H1 (cell line): ENCODE measurements at regions not wholly inside any gene's neighbourhood (a gene's known extent, or its start where the extent isn't known, plus 50 kb on each side); places are given as distances from the start of the nearest gene placed in this dataset.

Source experiments
- CTCF ChIA-PET: fragments of 300-600 bp; sonication (Branson Sonifier 250); formaldehyde crosslinking; loops from one replicate; lab custom pipeline; 2021; ENCODE audit not compliant: partially characterized antibody; lab: Charles Lee
- POLR2A ChIA-PET: fragments of 300-600 bp; sonication (Branson Sonifier 250); formaldehyde crosslinking; loops from one replicate; lab custom pipeline; 2021; ENCODE audit warnings: inconsistent platforms; ENCODE audit not compliant: partially characterized antibody; lab: Charles Lee
- DNase-seq, 2 experiments: peaks; one replicate each; pipeline versions ENCODE4 v3.0.0 to v3.0.0-alpha.2; 2010 to 2022; ENCODE audit warnings: low spot score in 2 of 2, low read depth in 1 of 2, mixed read lengths in 1 of 2
- FAIRE-seq: peaks from 2 replicates; lab custom pipeline; 2011; peaks lifted over from hg19 to GRCh38; lab: Jason Lieb, UNC
- H2AFZ ChIP-seq: 2 replicates; pipeline ENCODE4 v1.8.1; 2012; ENCODE audit warnings: low read length, inconsistent platforms
- H2AK5ac ChIP-seq: 2 replicates; pipeline ENCODE4 v1.6.1; 2013; ENCODE audit warnings: low read depth, low read length
- H2BK120ac ChIP-seq: replicated peaks from 2 replicates; pipeline ENCODE3; 2013; ENCODE audit warnings: low read depth, low read length, inconsistent platforms
- H2BK12ac ChIP-seq: 2 replicates; pipeline ENCODE4 v1.6.1; 2013; ENCODE audit warnings: low read depth, low read length
- H2BK15ac ChIP-seq: 2 replicates; pipeline ENCODE4 v1.6.1; 2013; ENCODE audit warnings: low read length
- H2BK20ac ChIP-seq: 2 replicates; pipeline ENCODE4 v1.6.1; 2013; ENCODE audit warnings: low read length
- H2BK5ac ChIP-seq: 2 replicates; pipeline ENCODE4 v1.6.1; 2013; ENCODE audit warnings: low read depth, low read length
- H3K14ac ChIP-seq: 2 replicates; pipeline ENCODE4 v1.6.1; 2013; ENCODE audit warnings: inconsistent platforms; ENCODE audit not compliant: insufficient read length
- H3K18ac ChIP-seq: 2 replicates; pipeline ENCODE4 v1.6.1; 2013; ENCODE audit warnings: low read length; ENCODE audit errors: extremely low read depth
- H3K23ac ChIP-seq: 2 replicates; pipeline ENCODE4 v1.6.1; 2013; ENCODE audit warnings: inconsistent platforms; ENCODE audit not compliant: insufficient read length
- H3K23me2 ChIP-seq: 2 replicates; pipeline ENCODE4 v1.6.1; 2013; ENCODE audit warnings: low read depth, low read length
- H3K27ac ChIP-seq: 2 replicates; pipeline ENCODE4 v1.6.1; 2011; ENCODE audit warnings: low read depth, low read length, inconsistent platforms
- H3K27me3 ChIP-seq, 4 experiments: replicated peaks in 1 of 4; 1 replicate in 1 of 4; 2 replicates in 3 of 4; pipeline versions ENCODE4 v1.6.1 to v1.8.1; 2011 to 2013; ENCODE audit warnings: low read length in 3 of 4, mild to moderate bottlenecking in 3 of 4, inconsistent platforms in 2 of 4, mixed read lengths in 2 of 4, moderate library complexity in 1 of 4; ENCODE audit not compliant: control insufficient read depth in 3 of 4, insufficient read depth in 3 of 4; ENCODE audit errors: extremely low read depth in 1 of 4
- H3K36me3 ChIP-seq, 4 experiments: 2 replicates each; pipeline versions ENCODE4 v1.6.1 to v1.8.1; 2011 to 2013; ENCODE audit warnings: mild to moderate bottlenecking in 4 of 4, low read length in 3 of 4, moderate library complexity in 2 of 4, control low read depth in 1 of 4, inconsistent platforms in 1 of 4; ENCODE audit not compliant: insufficient read depth in 4 of 4, control insufficient read depth in 2 of 4
- H3K4ac ChIP-seq: replicated peaks from 2 replicates; pipeline ENCODE3; 2013; ENCODE audit warnings: low read length, low read depth, mixed read lengths, inconsistent platforms; ENCODE audit not compliant: insufficient read length
- H3K4me1 ChIP-seq, 4 experiments: replicated peaks in 1 of 4; 1 replicate in 1 of 4; 2 replicates in 3 of 4; pipeline versions ENCODE4 v1.6.1 to v1.8.1; 2011 to 2013; ENCODE audit warnings: low read length in 3 of 4, inconsistent platforms in 2 of 4, mixed read lengths in 1 of 4; ENCODE audit not compliant: insufficient read depth in 4 of 4, control insufficient read depth in 3 of 4
- H3K4me2 ChIP-seq, 2 experiments: 2 replicates each; pipeline versions ENCODE4 v1.6.1 to v1.8.1; 2011 to 2013; ENCODE audit warnings: low read depth in 2 of 2, low read length in 2 of 2, control low read depth in 1 of 2, inconsistent platforms in 1 of 2, mild to moderate bottlenecking in 1 of 2; ENCODE audit not compliant: insufficient read depth in 1 of 2
- H3K4me3 ChIP-seq, 4 experiments: fragments of 200-600, 300-600 bp in 1 of 4; sonication (generic), shearing (Covaris generic), sonication (Bioruptor Twin) in 1 of 4; 2 replicates each; pipeline versions ENCODE4 v1.5.1 to v1.8.1; 2011 to 2016; ENCODE audit warnings: low read length in 4 of 4, low read depth in 3 of 4, control low read depth in 2 of 4, inconsistent platforms in 2 of 4, mild to moderate bottlenecking in 2 of 4, mixed read lengths in 1 of 4, moderate library complexity in 1 of 4; ENCODE audit not compliant: insufficient read depth in 2 of 4; ENCODE audit errors: extremely low read depth in 1 of 4
- H3K56ac ChIP-seq: replicated peaks from 2 replicates; pipeline ENCODE3; 2013; ENCODE audit warnings: low read depth, mild to moderate bottlenecking, mixed read lengths, low read length, inconsistent platforms; ENCODE audit not compliant: insufficient read length
- H3K79me1 ChIP-seq: 2 replicates; pipeline ENCODE4 v1.6.1; 2013; ENCODE audit warnings: low read depth, low read length, control low read depth
- H3K79me2 ChIP-seq, 2 experiments: 2 replicates each; pipeline versions ENCODE4 v1.6.1 to v1.8.1; 2012 to 2013; ENCODE audit warnings: low read length in 2 of 2, mild to moderate bottlenecking in 2 of 2, inconsistent platforms in 1 of 2; ENCODE audit not compliant: insufficient read depth in 2 of 2, control insufficient read depth in 1 of 2
- H3K9ac ChIP-seq, 4 experiments: replicated peaks in 1 of 4; 1 replicate in 1 of 4; 2 replicates in 3 of 4; pipeline versions ENCODE4 v1.6.1 to v1.8.1; 2011 to 2013; ENCODE audit warnings: low read depth in 3 of 4, low read length in 3 of 4, control low read depth in 2 of 4, mild to moderate bottlenecking in 2 of 4, moderate library complexity in 2 of 4, inconsistent platforms in 1 of 4; ENCODE audit errors: extremely low read depth in 1 of 4
- H3K9me3 ChIP-seq, 2 experiments: 2 replicates each; pipeline versions ENCODE4 v1.6.1 to v1.8.1; 2012 to 2013; ENCODE audit warnings: mild to moderate bottlenecking in 2 of 2, moderate library complexity in 2 of 2, control low read depth in 1 of 2, inconsistent platforms in 1 of 2, low read depth in 1 of 2, low read length in 1 of 2, mixed read lengths in 1 of 2; ENCODE audit not compliant: insufficient read depth in 2 of 2
- H4K20me1 ChIP-seq, 2 experiments: replicated peaks in 1 of 2; 2 replicates each; pipeline versions ENCODE3 to v1.8.1; 2011 to 2013; ENCODE audit warnings: inconsistent platforms in 2 of 2, low read length in 2 of 2, mild to moderate bottlenecking in 1 of 2; ENCODE audit not compliant: insufficient read depth in 2 of 2, control insufficient read depth in 1 of 2
- H4K5ac ChIP-seq: 2 replicates; pipeline ENCODE4 v1.6.1; 2013; ENCODE audit warnings: low read length, low read depth, mixed read lengths, inconsistent platforms; ENCODE audit not compliant: insufficient read length
- H4K8ac ChIP-seq: 2 replicates; pipeline ENCODE4 v1.8.0; 2013; ENCODE audit warnings: mild to moderate bottlenecking, moderate library complexity, low read length, inconsistent platforms; ENCODE audit not compliant: insufficient read depth; ENCODE audit errors: extremely low read depth
- H4K91ac ChIP-seq: replicated peaks from 2 replicates; pipeline ENCODE3; 2013; ENCODE audit warnings: low read length, mixed read lengths, inconsistent platforms; ENCODE audit not compliant: insufficient read length
- EZH2 ChIP-seq: fragments of 200-600 bp; sonication (generic); IDR thresholded peaks from 2 replicates; pipeline ENCODE4 v1.7.1; 2012; ENCODE audit warnings: low read depth, mild to moderate bottlenecking, moderate library complexity, low read length, inconsistent platforms; ENCODE audit not compliant: severe bottlenecking
- FOSL1 ChIP-seq: IDR thresholded peaks from 2 replicates; pipeline ENCODE4 v1.6.1; 2011; ENCODE audit warnings: mild to moderate bottlenecking, low read depth, low read length, moderate library complexity; ENCODE audit not compliant: insufficient read depth
- KDM5A ChIP-seq: fragments of 200-600 bp; IDR thresholded peaks from 2 replicates; pipeline ENCODE4 v1.7.1; 2012; ENCODE audit warnings: mild to moderate bottlenecking, low read length, inconsistent platforms, mixed read lengths
- NRF1 ChIP-seq: IDR thresholded peaks from 2 replicates; pipeline ENCODE4 v1.6.1; 2011; ENCODE audit warnings: mild to moderate bottlenecking, low read depth, low read length, improper control_type of control experiment
- SAP30 ChIP-seq: fragments of 300-600 bp; sonication (generic); IDR thresholded peaks from 2 replicates; pipeline ENCODE4 v1.7.1; 2012; ENCODE audit warnings: low read length, moderate library complexity, mild to moderate bottlenecking, inconsistent platforms; ENCODE audit not compliant: insufficient read depth, insufficient replicate concordance
- SIN3A ChIP-seq, 2 experiments: IDR thresholded peaks in 1 of 2; conservative IDR thresholded peaks in 1 of 2; 2 replicates each; pipeline ENCODE4 v1.6.1; 2011 to 2012; ENCODE audit warnings: low read length in 2 of 2, improper control_type of control experiment in 1 of 2, low read depth in 1 of 2, mild to moderate bottlenecking in 1 of 2
- TBP ChIP-seq: IDR thresholded peaks from 2 replicates; pipeline ENCODE4 v1.6.1; 2011; ENCODE audit warnings: low read depth, low read length, improper control_type of control experiment
- YY1 ChIP-seq: IDR thresholded peaks from 2 replicates; pipeline ENCODE4 v1.6.1; 2011; ENCODE audit warnings: low read depth, mild to moderate bottlenecking, low read length
- ZNF274 ChIP-seq: IDR thresholded peaks from 2 replicates; pipeline ENCODE4 v1.7.0; 2012; ENCODE audit warnings: low read length, borderline replicate concordance; ENCODE audit errors: extremely low read depth
- WGBS, 2 experiments: shearing (Covaris generic) in 1 of 2; methylation state at CpG; one replicate each; pipeline versions ENCODE4 v1.1.6 to v1.1.7; 2013 to 2015; ENCODE audit warnings: low lambda C conversion rate in 2 of 2, mixed read lengths in 2 of 2, inconsistent platforms in 1 of 2, low coverage in 1 of 2, missing lambda C conversion rate in 1 of 2; ENCODE audit not compliant: insufficient replicate concordance in 2 of 2, insufficient coverage in 1 of 2, insufficient read length in 1 of 2; ENCODE audit errors: extremely low coverage in 1 of 2, missing lambda C conversion rate in 1 of 2; 5-methylcytosine and 5-hydroxymethylcytosine counted together
- TF ChIP-seq, protein P1 (sequence below): IDR thresholded peaks from 2 replicates; pipeline ENCODE4 v1.6.1; 2012; ENCODE audit warnings: low read length, inconsistent platforms
- TF ChIP-seq, protein P2 (sequence below): IDR thresholded peaks from 2 replicates; pipeline ENCODE4 v1.6.1; 2012; ENCODE audit warnings: inconsistent platforms

DNA sequence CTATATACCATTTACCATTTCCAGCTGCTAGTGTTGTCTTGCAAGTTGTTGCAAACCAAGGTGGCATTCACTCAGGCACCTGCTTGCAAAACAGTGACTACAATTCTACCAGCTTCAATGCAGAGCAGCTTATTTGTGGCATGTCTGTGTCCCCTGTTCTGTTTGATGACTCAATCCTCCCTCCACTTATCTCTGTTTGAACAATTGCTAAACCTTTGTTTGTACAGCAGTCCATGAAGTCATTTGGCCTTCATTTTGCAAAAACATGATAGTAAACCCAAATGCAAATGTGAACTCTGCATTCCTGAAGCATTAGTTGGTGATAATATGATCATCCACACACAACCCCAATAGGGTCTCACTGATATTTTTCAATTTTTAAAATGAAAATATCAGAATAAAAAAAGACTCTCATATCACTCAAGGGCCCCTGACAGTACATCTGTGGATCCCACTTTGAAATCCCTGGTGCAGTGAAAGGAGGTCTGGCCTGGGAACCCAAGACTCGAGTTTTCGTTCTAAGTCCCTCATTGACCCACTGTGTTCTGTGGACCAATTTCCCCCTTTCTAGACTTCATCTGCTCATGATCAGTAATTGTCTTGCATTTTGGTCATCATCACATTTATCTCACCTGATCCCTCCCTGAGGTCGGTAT, 425.4 kb downstream of the RPS24 start:
- Histone ChIP-seq H2BK120ac (no peak overlapping the region), H4K91ac (no peak overlapping the region), H3K27ac (no peak overlapping the region), H2AK5ac (no peak overlapping the region), H4K8ac (no peak overlapping the region), H4K20me1 (no peaks in the 10 kb centered on the region), H3K4ac (no peak overlapping the region), H2BK15ac (no peak overlapping the region), H3K79me1 (no peaks in the 10 kb centered on the region), H3K4me3 (no peak overlapping the region), H4K5ac (no peak overlapping the region), H3K36me3 (no peaks in the 10 kb centered on the region), H3K9me3 (no peaks in the 10 kb centered on the region), H3K4me2 (no peak overlapping the region), H2BK12ac (no peak overlapping the region), H3K79me2 (no peaks in the 10 kb centered on the region), H3K27me3 (no peaks in the 10 kb centered on the region), H2AFZ (no peak overlapping the region), H3K23me2 (no peaks in the 10 kb centered on the region), H3K14ac (no peak overlapping the region), H3K56ac (no peak overlapping the region), H3K18ac (no peak overlapping the region), H3K9ac (no peak overlapping the region), H3K23ac (no peak overlapping the region), H2BK5ac (no peak overlapping the region), H3K4me1 (no peaks in the 10 kb centered on the region), H2BK20ac (no peak overlapping the region)
- DNase-seq (no peak), FAIRE-seq (no peak)
- WGBS, 2 experiments = 88% methylated on average over 3 of the region's 3 CpGs; no CpG with 5 or more reads in 1 of the 2 experiments
- ChIA-PET CTCF (interaction anchor here (0.7 to 1.3 kb wide), 2 partner anchors 15 to 21 kb away, joined by 3 read pairs; no protein-coding TSS in a partner anchor), POLR2A (no interaction called here)
- TF ChIP-seq EZH2 (no peak), TBP (no peak), SIN3A (conservative IDR thresholded peaks at IDR 0.05 in 1 of 2, IDR thresholded peaks at IDR 0.05 in 1 of 2; ENCODE audit: low read depth in 1 of 2, low read length in 2 of 2) (no peak), KDM5A (no peak), NRF1 (no peak), SAP30 (no peak), YY1 (no peak), ZNF274 (no peak), FOSL1 (no peak)
- TF ChIP-seq, protein P1, sequence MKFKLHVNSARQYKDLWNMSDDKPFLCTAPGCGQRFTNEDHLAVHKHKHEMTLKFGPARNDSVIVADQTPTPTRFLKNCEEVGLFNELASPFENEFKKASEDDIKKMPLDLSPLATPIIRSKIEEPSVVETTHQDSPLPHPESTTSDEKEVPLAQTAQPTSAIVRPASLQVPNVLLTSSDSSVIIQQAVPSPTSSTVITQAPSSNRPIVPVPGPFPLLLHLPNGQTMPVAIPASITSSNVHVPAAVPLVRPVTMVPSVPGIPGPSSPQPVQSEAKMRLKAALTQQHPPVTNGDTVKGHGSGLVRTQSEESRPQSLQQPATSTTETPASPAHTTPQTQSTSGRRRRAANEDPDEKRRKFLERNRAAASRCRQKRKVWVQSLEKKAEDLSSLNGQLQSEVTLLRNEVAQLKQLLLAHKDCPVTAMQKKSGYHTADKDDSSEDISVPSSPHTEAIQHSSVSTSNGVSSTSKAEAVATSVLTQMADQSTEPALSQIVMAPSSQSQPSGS = no peak
- TF ChIP-seq, protein P2, sequence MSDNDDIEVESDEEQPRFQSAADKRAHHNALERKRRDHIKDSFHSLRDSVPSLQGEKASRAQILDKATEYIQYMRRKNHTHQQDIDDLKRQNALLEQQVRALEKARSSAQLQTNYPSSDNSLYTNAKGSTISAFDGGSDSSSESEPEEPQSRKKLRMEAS = no peak
